GM23338 (cell line): ENCODE measurements at regions not wholly inside any gene's neighbourhood (a gene's known extent, or its start where the extent isn't known, plus 50 kb on each side); places are given as distances from the start of the nearest gene placed in this dataset.

Experiments used
- ATAC-seq: fragments of 200-7000 bp; cut with Tn5 transposase; 3 replicates; pipeline ENCODE4 v1.9.1; 2020
- DNase-seq: peaks from one replicate; pipeline ENCODE4 v3.0.0-alpha.2; 2015; ENCODE audit warnings: low spot score
- H2AFZ ChIP-seq: fragments of 200-600 bp; sonication (generic); 2 replicates; pipeline ENCODE4 v1.8.0; 2016; ENCODE audit warnings: antibody characterized with exemption, mild to moderate bottlenecking, moderate library complexity
- H3F3A ChIP-seq: fragments of 200-600 bp; sonication (generic); replicated peaks from 2 replicates; pipeline ENCODE4 v1.8.0; 2017; ENCODE audit warnings: antibody characterized with exemption, mixed run types, low read depth
- H3K27ac ChIP-seq: fragments of 200-600 bp; sonication (generic); 2 replicates; pipeline ENCODE4 v1.6.1; 2016; ENCODE audit warnings: low read depth
- H3K27me3 ChIP-seq: fragments of 200-600 bp; sonication (generic); 2 replicates; pipeline ENCODE4 v1.8.0; 2016; ENCODE audit warnings: mild to moderate bottlenecking, mixed run types, moderate library complexity; ENCODE audit not compliant: insufficient read depth
- H3K36me3 ChIP-seq: fragments of 200-600 bp; sonication (generic); 2 replicates; pipeline ENCODE4 v1.8.0; 2016; ENCODE audit warnings: mild to moderate bottlenecking; ENCODE audit not compliant: insufficient read depth
- H3K4me1 ChIP-seq: fragments of 200-600 bp; sonication (generic); 2 replicates; pipeline ENCODE4 v1.8.0; 2016; ENCODE audit warnings: mild to moderate bottlenecking, moderate library complexity; ENCODE audit not compliant: insufficient read depth
- H3K4me2 ChIP-seq: fragments of 200-600 bp; sonication (generic); 2 replicates; pipeline ENCODE4 v1.7.1; 2017; ENCODE audit warnings: mixed run types
- H3K4me3 ChIP-seq: fragments of 200-600 bp; sonication (generic); 2 replicates; pipeline ENCODE4 v1.6.1; 2016; ENCODE audit warnings: mixed run types
- H3K79me2 ChIP-seq: fragments of 200-600 bp; sonication (generic); replicated peaks from 2 replicates; pipeline ENCODE4 v1.8.0; 2017; ENCODE audit warnings: mild to moderate bottlenecking; ENCODE audit not compliant: insufficient read depth
- H3K9me2 ChIP-seq: fragments of 200-600 bp; sonication (generic); 2 replicates; pipeline ENCODE4 v1.8.0; 2017; ENCODE audit not compliant: insufficient read depth
- H4K20me1 ChIP-seq: fragments of 200-600 bp; sonication (generic); replicated peaks from 2 replicates; pipeline ENCODE4 v1.8.0; 2017; ENCODE audit warnings: mild to moderate bottlenecking; ENCODE audit not compliant: insufficient read depth
- H3K27ac Mint-ChIP-seq: 2 replicates; pipeline ENCODE4 v1.8.0; 2020; ENCODE audit warnings: inconsistent platforms, mild to moderate bottlenecking, moderate library complexity, mixed read lengths
- H3K27me3 Mint-ChIP-seq: 3 replicates; pipeline ENCODE4 v1.8.0; 2022; ENCODE audit warnings: low read depth, mild to moderate bottlenecking, moderate library complexity, mixed read lengths, inconsistent platforms; ENCODE audit not compliant: insufficient read depth, poor library complexity
- H3K36me3 Mint-ChIP-seq: 3 replicates; pipeline ENCODE4 v1.8.0; 2021; ENCODE audit warnings: low read depth, mild to moderate bottlenecking, inconsistent platforms, moderate library complexity, mixed read lengths
- H3K4me1 Mint-ChIP-seq: 3 replicates; pipeline ENCODE4 v1.8.0; 2020; ENCODE audit warnings: mild to moderate bottlenecking, inconsistent platforms, mixed read lengths
- H3K4me3 Mint-ChIP-seq: 3 replicates; pipeline ENCODE4 v1.8.0; 2021; ENCODE audit warnings: moderate library complexity, mild to moderate bottlenecking, inconsistent platforms, mixed read lengths
- H3K9me3 Mint-ChIP-seq: 3 replicates; pipeline ENCODE4 v1.8.0; 2020; ENCODE audit warnings: moderate library complexity, mild to moderate bottlenecking, inconsistent platforms, mixed read lengths
- CREB1 ChIP-seq: fragments of 250-450 bp; sonication (Bioruptor Pico); IDR thresholded peaks from 2 replicates; pipeline ENCODE4 v1.5.0; 2020; ENCODE audit warnings: low read depth, mild to moderate bottlenecking, moderate library complexity
- EZH2 ChIP-seq: fragments of 200-600 bp; sonication (generic); IDR thresholded peaks from one replicate; pipeline ENCODE4 v1.8.0; 2017; ENCODE audit warnings: antibody characterized with exemption, mild to moderate bottlenecking, low read depth; ENCODE audit not compliant: unreplicated experiment
- EZH2phosphoT487 ChIP-seq: fragments of 200-600 bp; sonication (generic); IDR thresholded peaks from one replicate; pipeline ENCODE4 v1.8.1; 2018; ENCODE audit warnings: antibody characterized with exemption; ENCODE audit not compliant: unreplicated experiment
- JUNB ChIP-seq: IDR thresholded peaks from one replicate; pipeline ENCODE4 v1.6.1; 2016; ENCODE audit warnings: antibody characterized with exemption; ENCODE audit not compliant: unreplicated experiment
- NANOG ChIP-seq: IDR thresholded peaks from 2 replicates; pipeline ENCODE4 v1.6.1; 2016; ENCODE audit warnings: antibody characterized with exemption, borderline replicate concordance
- POLR2AphosphoS5 ChIP-seq: IDR thresholded peaks from 2 replicates; pipeline ENCODE4 v1.6.1; 2016; ENCODE audit warnings: antibody characterized with exemption, low read depth
- STAT1 ChIP-seq: IDR thresholded peaks from one replicate; pipeline ENCODE4 v1.6.1; 2016; ENCODE audit warnings: antibody characterized with exemption; ENCODE audit not compliant: unreplicated experiment
- ZNF114 ChIP-seq: fragments of 250-450 bp; sonication (Bioruptor Pico); IDR thresholded peaks from 2 replicates; pipeline ENCODE4 v1.5.0; 2020; ENCODE audit warnings: mild to moderate bottlenecking, moderate library complexity
- ZNF331 ChIP-seq: fragments of 250-450 bp; sonication (Bioruptor Pico); IDR thresholded peaks from 2 replicates; pipeline ENCODE4 v1.5.0; 2020; ENCODE audit warnings: low read depth, mild to moderate bottlenecking, moderate library complexity
- TF ChIP-seq, protein P1 (sequence below): IDR thresholded peaks from 2 replicates; pipeline ENCODE4 v1.6.1; 2016; ENCODE audit warnings: antibody characterized with exemption
- TF ChIP-seq, protein P2 (sequence below): fragments of 250-450 bp; sonication (Bioruptor Pico); IDR thresholded peaks from 2 replicates; pipeline ENCODE4 v1.5.0; 2020; ENCODE audit warnings: mild to moderate bottlenecking, moderate library complexity
- TF ChIP-seq, protein P3 (sequence below): IDR thresholded peaks from one replicate; pipeline ENCODE4 v1.6.1; 2018; ENCODE audit warnings: antibody characterized with exemption; ENCODE audit not compliant: unreplicated experiment
- TF ChIP-seq, protein P4 (sequence below), 2 experiments: fragments of 200-600 bp in 1 of 2; sonication (generic) in 1 of 2; conservative IDR thresholded peaks; 2 replicates each; pipeline versions ENCODE4 v1.5.1 to v1.6.1; 2016 to 2017; ENCODE audit warnings: antibody characterized with exemption in 2 of 2, low read depth in 2 of 2, mild to moderate bottlenecking in 2 of 2, moderate library complexity in 1 of 2

DNA sequence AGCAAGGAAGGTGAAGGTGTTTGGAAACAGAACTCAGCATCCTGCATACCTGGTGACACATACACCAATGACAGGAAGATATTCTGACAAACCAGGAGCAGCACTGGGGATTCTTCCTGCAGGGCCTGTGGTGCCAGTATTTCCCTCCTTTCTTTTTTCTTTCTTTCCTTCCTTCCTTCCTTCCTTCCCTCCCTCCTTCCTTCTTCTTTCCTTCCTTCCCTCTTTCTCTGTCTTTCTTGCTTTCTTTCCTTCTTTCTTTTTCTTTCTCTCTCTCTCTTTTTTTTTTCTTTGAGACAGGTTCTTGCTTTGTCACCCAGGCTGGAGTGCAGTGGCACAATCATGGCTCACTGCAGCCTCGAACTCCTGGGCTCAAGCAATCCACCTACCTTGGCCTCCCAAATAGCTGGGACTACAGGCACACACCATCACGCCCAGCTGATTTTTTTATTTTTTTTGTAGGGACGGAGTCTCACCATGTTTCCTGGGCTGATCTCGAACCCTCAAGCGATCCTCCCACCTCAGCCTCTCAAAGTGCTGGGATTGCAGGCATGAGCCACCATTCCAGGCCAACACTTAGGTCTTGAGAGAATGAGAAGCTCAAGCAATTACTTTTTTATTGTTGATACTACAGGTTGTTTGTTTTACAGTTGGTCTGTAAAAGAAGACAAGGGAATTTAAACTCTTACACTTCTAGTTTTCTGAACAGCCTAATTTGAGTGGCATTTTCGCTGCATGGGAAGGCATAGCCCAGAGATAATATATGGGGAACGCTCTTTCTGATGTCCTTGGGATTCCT, 54.7 kb upstream of the GATA6 start:
- Histone ChIP-seq H3K27me3 (no peaks in the 10 kb centered on the region), H3K4me3 (no peak overlapping the region), H3K36me3 (no peaks in the 10 kb centered on the region), H3F3A (no peaks in the 10 kb centered on the region), H3K4me2 (no peak overlapping the region), H3K79me2 (no peaks in the 10 kb centered on the region), H4K20me1 (no peaks in the 10 kb centered on the region), H3K27ac (no peak overlapping the region), H3K9me2 (no peaks in the 10 kb centered on the region), H3K4me1 (peaks cover 8% of the 10 kb centered on the region; the same call in 1 of the 2 replicates), H2AFZ (no peak overlapping the region; the same call in 1 of the 2 replicates)
- TF ChIP-seq, protein P1, sequence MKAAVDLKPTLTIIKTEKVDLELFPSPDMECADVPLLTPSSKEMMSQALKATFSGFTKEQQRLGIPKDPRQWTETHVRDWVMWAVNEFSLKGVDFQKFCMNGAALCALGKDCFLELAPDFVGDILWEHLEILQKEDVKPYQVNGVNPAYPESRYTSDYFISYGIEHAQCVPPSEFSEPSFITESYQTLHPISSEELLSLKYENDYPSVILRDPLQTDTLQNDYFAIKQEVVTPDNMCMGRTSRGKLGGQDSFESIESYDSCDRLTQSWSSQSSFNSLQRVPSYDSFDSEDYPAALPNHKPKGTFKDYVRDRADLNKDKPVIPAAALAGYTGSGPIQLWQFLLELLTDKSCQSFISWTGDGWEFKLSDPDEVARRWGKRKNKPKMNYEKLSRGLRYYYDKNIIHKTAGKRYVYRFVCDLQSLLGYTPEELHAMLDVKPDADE = no peak
- TF ChIP-seq, protein P2, sequence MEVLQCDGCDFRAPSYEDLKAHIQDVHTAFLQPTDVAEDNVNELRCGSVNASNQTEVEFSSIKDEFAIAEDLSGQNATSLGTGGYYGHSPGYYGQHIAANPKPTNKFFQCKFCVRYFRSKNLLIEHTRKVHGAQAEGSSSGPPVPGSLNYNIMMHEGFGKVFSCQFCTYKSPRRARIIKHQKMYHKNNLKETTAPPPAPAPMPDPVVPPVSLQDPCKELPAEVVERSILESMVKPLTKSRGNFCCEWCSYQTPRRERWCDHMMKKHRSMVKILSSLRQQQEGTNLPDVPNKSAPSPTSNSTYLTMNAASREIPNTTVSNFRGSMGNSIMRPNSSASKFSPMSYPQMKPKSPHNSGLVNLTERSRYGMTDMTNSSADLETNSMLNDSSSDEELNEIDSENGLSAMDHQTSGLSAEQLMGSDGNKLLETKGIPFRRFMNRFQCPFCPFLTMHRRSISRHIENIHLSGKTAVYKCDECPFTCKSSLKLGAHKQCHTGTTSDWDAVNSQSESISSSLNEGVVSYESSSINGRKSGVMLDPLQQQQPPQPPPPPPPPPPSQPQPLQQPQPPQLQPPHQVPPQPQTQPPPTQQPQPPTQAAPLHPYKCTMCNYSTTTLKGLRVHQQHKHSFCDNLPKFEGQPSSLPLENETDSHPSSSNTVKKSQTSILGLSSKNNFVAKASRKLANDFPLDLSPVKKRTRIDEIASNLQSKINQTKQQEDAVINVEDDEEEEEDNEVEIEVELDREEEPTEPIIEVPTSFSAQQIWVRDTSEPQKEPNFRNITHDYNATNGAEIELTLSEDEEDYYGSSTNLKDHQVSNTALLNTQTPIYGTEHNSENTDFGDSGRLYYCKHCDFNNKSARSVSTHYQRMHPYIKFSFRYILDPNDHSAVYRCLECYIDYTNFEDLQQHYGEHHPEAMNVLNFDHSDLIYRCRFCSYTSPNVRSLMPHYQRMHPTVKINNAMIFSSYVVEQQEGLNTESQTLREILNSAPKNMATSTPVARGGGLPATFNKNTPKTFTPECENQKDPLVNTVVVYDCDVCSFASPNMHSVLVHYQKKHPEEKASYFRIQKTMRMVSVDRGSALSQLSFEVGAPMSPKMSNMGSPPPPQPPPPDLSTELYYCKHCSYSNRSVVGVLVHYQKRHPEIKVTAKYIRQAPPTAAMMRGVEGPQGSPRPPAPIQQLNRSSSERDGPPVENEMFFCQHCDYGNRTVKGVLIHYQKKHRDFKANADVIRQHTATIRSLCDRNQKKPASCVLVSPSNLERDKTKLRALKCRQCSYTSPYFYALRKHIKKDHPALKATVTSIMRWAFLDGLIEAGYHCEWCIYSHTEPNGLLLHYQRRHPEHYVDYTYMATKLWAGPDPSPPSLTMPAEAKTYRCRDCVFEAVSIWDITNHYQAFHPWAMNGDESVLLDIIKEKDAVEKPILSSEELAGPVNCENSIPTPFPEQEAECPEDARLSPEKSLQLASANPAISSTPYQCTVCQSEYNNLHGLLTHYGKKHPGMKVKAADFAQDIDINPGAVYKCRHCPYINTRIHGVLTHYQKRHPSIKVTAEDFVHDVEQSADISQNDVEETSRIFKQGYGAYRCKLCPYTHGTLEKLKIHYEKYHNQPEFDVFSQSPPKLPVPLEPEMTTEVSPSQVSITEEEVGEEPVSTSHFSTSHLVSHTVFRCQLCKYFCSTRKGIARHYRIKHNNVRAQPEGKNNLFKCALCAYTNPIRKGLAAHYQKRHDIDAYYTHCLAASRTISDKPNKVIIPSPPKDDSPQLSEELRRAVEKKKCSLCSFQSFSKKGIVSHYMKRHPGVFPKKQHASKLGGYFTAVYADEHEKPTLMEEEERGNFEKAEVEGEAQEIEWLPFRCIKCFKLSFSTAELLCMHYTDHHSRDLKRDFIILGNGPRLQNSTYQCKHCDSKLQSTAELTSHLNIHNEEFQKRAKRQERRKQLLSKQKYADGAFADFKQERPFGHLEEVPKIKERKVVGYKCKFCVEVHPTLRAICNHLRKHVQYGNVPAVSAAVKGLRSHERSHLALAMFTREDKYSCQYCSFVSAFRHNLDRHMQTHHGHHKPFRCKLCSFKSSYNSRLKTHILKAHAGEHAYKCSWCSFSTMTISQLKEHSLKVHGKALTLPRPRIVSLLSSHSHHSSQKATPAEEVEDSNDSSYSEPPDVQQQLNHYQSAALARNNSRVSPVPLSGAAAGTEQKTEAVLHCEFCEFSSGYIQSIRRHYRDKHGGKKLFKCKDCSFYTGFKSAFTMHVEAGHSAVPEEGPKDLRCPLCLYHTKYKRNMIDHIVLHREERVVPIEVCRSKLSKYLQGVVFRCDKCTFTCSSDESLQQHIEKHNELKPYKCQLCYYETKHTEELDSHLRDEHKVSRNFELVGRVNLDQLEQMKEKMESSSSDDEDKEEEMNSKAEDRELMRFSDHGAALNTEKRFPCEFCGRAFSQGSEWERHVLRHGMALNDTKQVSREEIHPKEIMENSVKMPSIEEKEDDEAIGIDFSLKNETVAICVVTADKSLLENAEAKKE (CRISPR knock-in tag) = no peak
- TF ChIP-seq, protein P3, sequence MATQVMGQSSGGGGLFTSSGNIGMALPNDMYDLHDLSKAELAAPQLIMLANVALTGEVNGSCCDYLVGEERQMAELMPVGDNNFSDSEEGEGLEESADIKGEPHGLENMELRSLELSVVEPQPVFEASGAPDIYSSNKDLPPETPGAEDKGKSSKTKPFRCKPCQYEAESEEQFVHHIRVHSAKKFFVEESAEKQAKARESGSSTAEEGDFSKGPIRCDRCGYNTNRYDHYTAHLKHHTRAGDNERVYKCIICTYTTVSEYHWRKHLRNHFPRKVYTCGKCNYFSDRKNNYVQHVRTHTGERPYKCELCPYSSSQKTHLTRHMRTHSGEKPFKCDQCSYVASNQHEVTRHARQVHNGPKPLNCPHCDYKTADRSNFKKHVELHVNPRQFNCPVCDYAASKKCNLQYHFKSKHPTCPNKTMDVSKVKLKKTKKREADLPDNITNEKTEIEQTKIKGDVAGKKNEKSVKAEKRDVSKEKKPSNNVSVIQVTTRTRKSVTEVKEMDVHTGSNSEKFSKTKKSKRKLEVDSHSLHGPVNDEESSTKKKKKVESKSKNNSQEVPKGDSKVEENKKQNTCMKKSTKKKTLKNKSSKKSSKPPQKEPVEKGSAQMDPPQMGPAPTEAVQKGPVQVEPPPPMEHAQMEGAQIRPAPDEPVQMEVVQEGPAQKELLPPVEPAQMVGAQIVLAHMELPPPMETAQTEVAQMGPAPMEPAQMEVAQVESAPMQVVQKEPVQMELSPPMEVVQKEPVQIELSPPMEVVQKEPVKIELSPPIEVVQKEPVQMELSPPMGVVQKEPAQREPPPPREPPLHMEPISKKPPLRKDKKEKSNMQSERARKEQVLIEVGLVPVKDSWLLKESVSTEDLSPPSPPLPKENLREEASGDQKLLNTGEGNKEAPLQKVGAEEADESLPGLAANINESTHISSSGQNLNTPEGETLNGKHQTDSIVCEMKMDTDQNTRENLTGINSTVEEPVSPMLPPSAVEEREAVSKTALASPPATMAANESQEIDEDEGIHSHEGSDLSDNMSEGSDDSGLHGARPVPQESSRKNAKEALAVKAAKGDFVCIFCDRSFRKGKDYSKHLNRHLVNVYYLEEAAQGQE = no peak
- TF ChIP-seq EZH2 (no peak), JUNB (no peak), ZNF114 (CRISPR knock-in tag) (no peak), STAT1 (no peak), ZNF331 (CRISPR knock-in tag) (no peak), CREB1 (no peak), POLR2AphosphoS5 (no peak), EZH2phosphoT487 (no peak), NANOG (no peak)
- TF ChIP-seq, protein P4, sequence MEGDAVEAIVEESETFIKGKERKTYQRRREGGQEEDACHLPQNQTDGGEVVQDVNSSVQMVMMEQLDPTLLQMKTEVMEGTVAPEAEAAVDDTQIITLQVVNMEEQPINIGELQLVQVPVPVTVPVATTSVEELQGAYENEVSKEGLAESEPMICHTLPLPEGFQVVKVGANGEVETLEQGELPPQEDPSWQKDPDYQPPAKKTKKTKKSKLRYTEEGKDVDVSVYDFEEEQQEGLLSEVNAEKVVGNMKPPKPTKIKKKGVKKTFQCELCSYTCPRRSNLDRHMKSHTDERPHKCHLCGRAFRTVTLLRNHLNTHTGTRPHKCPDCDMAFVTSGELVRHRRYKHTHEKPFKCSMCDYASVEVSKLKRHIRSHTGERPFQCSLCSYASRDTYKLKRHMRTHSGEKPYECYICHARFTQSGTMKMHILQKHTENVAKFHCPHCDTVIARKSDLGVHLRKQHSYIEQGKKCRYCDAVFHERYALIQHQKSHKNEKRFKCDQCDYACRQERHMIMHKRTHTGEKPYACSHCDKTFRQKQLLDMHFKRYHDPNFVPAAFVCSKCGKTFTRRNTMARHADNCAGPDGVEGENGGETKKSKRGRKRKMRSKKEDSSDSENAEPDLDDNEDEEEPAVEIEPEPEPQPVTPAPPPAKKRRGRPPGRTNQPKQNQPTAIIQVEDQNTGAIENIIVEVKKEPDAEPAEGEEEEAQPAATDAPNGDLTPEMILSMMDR (conservative IDR thresholded peaks at IDR 0.05; ENCODE audit: low read depth in 2 of 2) = no peak
- no peaks in the 10 kb centered on the region for H3K36me3 Mint-ChIP-seq
- no peak for ATAC-seq
- no peak for DNase-seq
- peaks cover 6% of the 10 kb centered on the region for H3K27me3 Mint-ChIP-seq
- no peak overlapping the region; the same call in 1 of the 2 replicates for H3K27ac Mint-ChIP-seq
- peaks cover 14% of the 10 kb centered on the region; the same call in 2 of the 3 replicates for H3K4me1 Mint-ChIP-seq
- H3K4me3 Mint-ChIP-seq = no peak overlapping the region
- no peaks in the 10 kb centered on the region for H3K9me3 Mint-ChIP-seq
